Stomach (tissue), 8 donors: ENCODE measurements at regions not wholly inside any gene's neighbourhood (a gene's known extent, or its start where the extent isn't known, plus 50 kb on each side); places are given as distances from the start of the nearest gene placed in this dataset.
A peak's percentile ranks its signal among the peaks of the same experiment; 100 is the strongest.

Experiments used
- DNase-seq, 2 donors: peaks; one replicate each; pipeline versions ENCODE4 v3.0.0 to v3.0.0-alpha.2; 2013 to 2019
- H3K27ac ChIP-seq, 5 donors: fragments of 200-600 bp in 4 of 5; sonication (generic) in 4 of 5; one replicate each; pipeline ENCODE4 v1.5.1; 2013 to 2019; ENCODE audit warnings: mild to moderate bottlenecking in 1 of 5, moderate library complexity in 1 of 5
- H3K27me3 ChIP-seq, 3 donors: fragments of 200-600 bp; sonication (generic); one replicate each; pipeline ENCODE4 v1.5.1; 2017 to 2019; ENCODE audit warnings: mixed run types in 1 of 3
- H3K36me3 ChIP-seq, 4 donors: fragments of 200-600 bp; sonication (generic); 1 replicate in 3 of 4; 2 replicates in 1 of 4; pipeline ENCODE4 v1.5.1; 2016 to 2019
- H3K4me1 ChIP-seq, 4 donors: fragments of 200-600 bp; sonication (generic); one replicate each; pipeline ENCODE4 v1.5.1; 2016 to 2019
- H3K4me3 ChIP-seq, 4 donors: fragments of 200-600 bp; sonication (generic) in 3 of 4; one replicate each; pipeline ENCODE4 v1.5.1; 2016 to 2019; ENCODE audit warnings: mild to moderate bottlenecking in 1 of 4
- H3K9me3 ChIP-seq, 4 donors: fragments of 200-600 bp; sonication (generic); one replicate each; pipeline ENCODE4 v1.5.1; 2016 to 2019
- CTCF ChIP-seq, 7 experiments: fragments of 450-650 bp in 4 of 7; fragments of 200-600 bp in 3 of 7; sonication (generic) in 3 of 7; IDR thresholded peaks; one replicate each; pipeline ENCODE4 v1.5.1; 2016 to 2019; ENCODE audit warnings: antibody characterized with exemption in 7 of 7, control low read depth in 2 of 7, mild to moderate bottlenecking in 1 of 7
- EP300 ChIP-seq: sonication (generic); formaldehyde crosslinking; IDR thresholded peaks from one replicate; pipeline ENCODE4 v1.6.1; 2017; ENCODE audit warnings: antibody characterized with exemption
- POLR2A ChIP-seq, 4 donors: fragments of 450-650 bp; IDR thresholded peaks; one replicate each; pipeline ENCODE4 v1.6.1; 2016; ENCODE audit warnings: antibody characterized with exemption in 4 of 4, control low read depth in 2 of 4, mild to moderate bottlenecking in 1 of 4, moderate library complexity in 1 of 4
- POLR2AphosphoS5 ChIP-seq, 3 donors: sonication (generic); formaldehyde crosslinking; IDR thresholded peaks; one replicate each; pipeline ENCODE4 v1.6.1; 2016; ENCODE audit warnings: antibody characterized with exemption in 3 of 3
- WGBS, 5 donors: extraction: QIAGEN DNeasy Blood & Tissue Kit in 3 of 5; methylation state at CpG; one replicate each; pipeline versions ENCODE4 v1.1.5 to v1.1.7; 2013 to 2018; 5-methylcytosine and 5-hydroxymethylcytosine counted together
- intact Hi-C: fragments of 100-400 bp; cut with DNase I; formaldehyde crosslinking; loops from one replicate; pipeline ENCODE4 v1.15.1; 2023; ENCODE audit warnings: low total_unique reads
- donor health status: healthy with polysubstance abuse.
- donor health status: Bipolar disorder and iron deficiency.
- donor health status: healthy.

- WGBS, 5 donors = 68 to 82% (median 73%) methylated on average over 4 to 5 of the region's 5 CpGs
- H3K36me3 ChIP-seq = no peaks in the 10 kb centered on the region
- no peak overlapping the region for H3K4me3 ChIP-seq
- TF ChIP-seq POLR2A (IDR thresholded peaks at IDR 0.05) = no peak
- TF ChIP-seq CTCF (IDR thresholded peaks at IDR 0.05) = no peak
- no peak for TF ChIP-seq EP300
- no peak for TF ChIP-seq POLR2AphosphoS5 (IDR thresholded peaks at IDR 0.05)
- H3K9me3 ChIP-seq = no peaks in the 10 kb centered on the region
- H3K4me1 ChIP-seq = peaks cover 9 to 30% (median 21%) of the 10 kb centered on the region in 4 donors
- H3K27ac ChIP-seq = no peak overlapping the region
- intact Hi-C loops = no loop called here
- DNase-seq = no peak
- H3K27me3 ChIP-seq = peaks cover 6 to 50% (median 34%) of the 10 kb centered on the region in 3 donors
Observed at GRCh38 chr15:98419173-98419780, 229.1 kb upstream of the IGF1R start.

DNA sequence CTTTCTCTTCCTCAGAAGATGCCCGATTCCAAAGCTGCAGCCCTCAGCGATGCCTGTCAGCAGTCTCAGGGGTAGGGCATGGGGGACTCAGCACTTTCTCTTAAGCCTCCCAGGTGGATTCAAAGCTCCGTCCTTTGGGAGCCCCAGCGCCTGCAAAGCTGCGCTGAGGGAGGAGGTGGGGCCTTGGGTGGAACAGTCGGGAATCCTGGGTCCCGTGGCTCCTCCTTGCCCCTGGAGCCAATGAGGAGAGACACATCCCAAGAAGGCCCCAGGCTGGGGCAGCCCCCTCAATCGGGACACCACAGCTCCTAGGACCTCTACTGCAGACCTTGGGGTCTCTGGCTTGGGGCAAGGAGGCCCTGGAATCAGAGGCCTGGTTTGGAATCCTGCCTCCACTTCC is 227.5 kb upstream of the IGF1R start:
- Histone ChIP-seq H3K27ac (no peak overlapping the region), H3K27me3 (peaks cover 6 to 50% (median 34%) of the 10 kb centered on the region in 3 donors), H3K36me3 (no peaks in the 10 kb centered on the region), H3K9me3 (no peaks in the 10 kb centered on the region), H3K4me3 (peak overlapping the region in 2 of 4 donors; percentile 31 to 43), H3K4me1 (peaks cover 9 to 30% (median 19%) of the 10 kb centered on the region in 4 donors)
- intact Hi-C loops = loop anchor here (2.0 kb wide), 1 partner anchor 110 kb away; no protein-coding TSS in a partner anchor
- WGBS, 5 donors = 35 to 64% (median 43%) methylated on average over 2 to 8 of the region's 8 CpGs
- TF ChIP-seq EP300 = no peak
- TF ChIP-seq POLR2AphosphoS5 (IDR thresholded peaks at IDR 0.05) = no peak
- no peak for TF ChIP-seq POLR2A (IDR thresholded peaks at IDR 0.05)
- no peak for TF ChIP-seq CTCF (IDR thresholded peaks at IDR 0.05)
- DNase-seq = no peak

- peak in 5 of 7 experiments; percentile 89 to 100 (median 98) for TF ChIP-seq CTCF (IDR thresholded peaks at IDR 0.05)
- TF ChIP-seq POLR2A (IDR thresholded peaks at IDR 0.05) = no peak
- TF ChIP-seq EP300 = no peak
- H3K4me1 ChIP-seq = peaks cover 9 to 28% (median 16%) of the 10 kb centered on the region in 4 donors
- peak; percentile 75 to 86 for DNase-seq
- whole genome bisulfite sequencing, 5 donors = 2 to 5% (median 3%) methylated on average over 13 to 62 of the region's 62 CpGs
- peaks cover 6 to 57% (median 34%) of the 10 kb centered on the region in 3 donors for H3K27me3 ChIP-seq
- H3K9me3 ChIP-seq = no peaks in the 10 kb centered on the region
- intact Hi-C loops = loop anchor here (2.0 kb wide), 1 partner anchor 111 kb away; no protein-coding TSS in a partner anchor
- H3K36me3 ChIP-seq = no peaks in the 10 kb centered on the region
- no peak overlapping the region for H3K27ac ChIP-seq
- peak overlapping the region; percentile 20 to 43 (median 27) for H3K4me3 ChIP-seq
Observed at GRCh38 chr15:98421419-98422129, 226.8 kb upstream of the IGF1R start.

GRCh38 chr15:98422130-98422478 is 226.2 kb upstream of the IGF1R start:
- Histone ChIP-seq H3K27ac (no peak overlapping the region), H3K4me3 (peak overlapping the region in 1 of 4 donors; percentile 43), H3K27me3 (peaks cover 6 to 62% (median 37%) of the 10 kb centered on the region in 3 donors), H3K9me3 (no peaks in the 10 kb centered on the region), H3K36me3 (no peaks in the 10 kb centered on the region), H3K4me1 (peaks cover 9 to 25% (median 14%) of the 10 kb centered on the region in 4 donors)
- DNase-seq = no peak
- TF ChIP-seq POLR2AphosphoS5 (IDR thresholded peaks at IDR 0.05) (no peak), CTCF (IDR thresholded peaks at IDR 0.05) (no peak), EP300 (no peak), POLR2A (IDR thresholded peaks at IDR 0.05) (no peak)
- 13 to 22% (median 16%) methylated on average over 11 to 13 of the region's 13 CpGs for WGBS, 5 donors
- intact Hi-C loops = no loop called here
